OCI-LY7 (cell line): ENCODE measurements at regions not wholly inside any gene's neighbourhood (a gene's known extent, or its start where the extent isn't known, plus 50 kb on each side); places are given as distances from the start of the nearest gene placed in this dataset.
"Not testable (repeated sequence)": the region's sequence is repeated elsewhere in the genome, so short reads cannot be mapped to it uniquely, and the experiment has no call there.

Experiments
- CTCF ChIP-seq: fragments of 200-600 bp; sonication (generic); conservative IDR thresholded peaks from 2 replicates; pipeline ENCODE4 v1.5.1; 2014; ENCODE audit warnings: mild to moderate bottlenecking, antibody characterized with exemption, low read length, moderate library complexity, mixed read lengths
- EZH2phosphoT487 ChIP-seq: fragments of 200-600 bp; sonication (generic); IDR thresholded peaks from 2 replicates; pipeline ENCODE4 v1.6.1; 2018; ENCODE audit warnings: low read depth, borderline replicate concordance, mild to moderate bottlenecking, mixed run types, antibody characterized with exemption, low read length, moderate library complexity, mixed read lengths

- not testable (repeated sequence) for TF ChIP-seq CTCF, EZH2phosphoT487
These were observed 212.5 kb upstream of the PIEZO2 start for GRCh38 chr18:11361862-11362261.
